ENCODE measurements at regions not wholly inside any gene's neighbourhood (a gene's known extent, or its start where the extent isn't known, plus 50 kb on each side); places are given as distances from the start of the nearest gene placed in this dataset.

DNA sequence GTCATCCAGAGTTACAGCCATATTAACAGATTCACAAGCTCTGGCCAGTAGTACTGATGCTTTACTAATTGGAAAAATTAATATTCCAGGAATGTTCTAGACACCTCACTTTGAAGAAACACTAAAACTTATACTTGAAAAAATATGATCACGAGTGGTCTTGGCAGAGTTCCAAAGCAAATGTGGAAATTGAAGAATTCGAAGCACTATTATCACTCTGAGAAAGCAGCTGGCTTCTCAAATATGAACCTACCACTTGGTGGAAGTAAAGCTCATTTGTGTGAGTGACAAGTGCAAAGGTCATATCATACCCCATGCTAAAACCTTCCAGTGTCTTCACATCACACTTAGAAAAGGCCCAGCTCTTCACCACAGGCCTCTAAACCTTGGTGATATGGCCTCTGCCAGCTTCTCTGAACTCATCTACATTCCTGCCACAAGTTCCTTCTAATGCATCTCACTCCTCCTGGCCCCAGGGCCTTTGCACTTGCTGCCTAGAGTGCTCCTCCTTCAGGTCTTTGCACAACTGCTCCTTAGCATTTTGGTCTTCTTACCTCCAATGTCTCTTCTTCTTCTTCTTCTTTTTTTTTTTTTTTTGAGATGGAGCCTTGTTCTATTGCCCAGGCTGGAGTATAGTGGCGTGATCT, 175.7 kb upstream of the SMIM23 start (continued):
- TF ChIP-seq, protein P1, sequence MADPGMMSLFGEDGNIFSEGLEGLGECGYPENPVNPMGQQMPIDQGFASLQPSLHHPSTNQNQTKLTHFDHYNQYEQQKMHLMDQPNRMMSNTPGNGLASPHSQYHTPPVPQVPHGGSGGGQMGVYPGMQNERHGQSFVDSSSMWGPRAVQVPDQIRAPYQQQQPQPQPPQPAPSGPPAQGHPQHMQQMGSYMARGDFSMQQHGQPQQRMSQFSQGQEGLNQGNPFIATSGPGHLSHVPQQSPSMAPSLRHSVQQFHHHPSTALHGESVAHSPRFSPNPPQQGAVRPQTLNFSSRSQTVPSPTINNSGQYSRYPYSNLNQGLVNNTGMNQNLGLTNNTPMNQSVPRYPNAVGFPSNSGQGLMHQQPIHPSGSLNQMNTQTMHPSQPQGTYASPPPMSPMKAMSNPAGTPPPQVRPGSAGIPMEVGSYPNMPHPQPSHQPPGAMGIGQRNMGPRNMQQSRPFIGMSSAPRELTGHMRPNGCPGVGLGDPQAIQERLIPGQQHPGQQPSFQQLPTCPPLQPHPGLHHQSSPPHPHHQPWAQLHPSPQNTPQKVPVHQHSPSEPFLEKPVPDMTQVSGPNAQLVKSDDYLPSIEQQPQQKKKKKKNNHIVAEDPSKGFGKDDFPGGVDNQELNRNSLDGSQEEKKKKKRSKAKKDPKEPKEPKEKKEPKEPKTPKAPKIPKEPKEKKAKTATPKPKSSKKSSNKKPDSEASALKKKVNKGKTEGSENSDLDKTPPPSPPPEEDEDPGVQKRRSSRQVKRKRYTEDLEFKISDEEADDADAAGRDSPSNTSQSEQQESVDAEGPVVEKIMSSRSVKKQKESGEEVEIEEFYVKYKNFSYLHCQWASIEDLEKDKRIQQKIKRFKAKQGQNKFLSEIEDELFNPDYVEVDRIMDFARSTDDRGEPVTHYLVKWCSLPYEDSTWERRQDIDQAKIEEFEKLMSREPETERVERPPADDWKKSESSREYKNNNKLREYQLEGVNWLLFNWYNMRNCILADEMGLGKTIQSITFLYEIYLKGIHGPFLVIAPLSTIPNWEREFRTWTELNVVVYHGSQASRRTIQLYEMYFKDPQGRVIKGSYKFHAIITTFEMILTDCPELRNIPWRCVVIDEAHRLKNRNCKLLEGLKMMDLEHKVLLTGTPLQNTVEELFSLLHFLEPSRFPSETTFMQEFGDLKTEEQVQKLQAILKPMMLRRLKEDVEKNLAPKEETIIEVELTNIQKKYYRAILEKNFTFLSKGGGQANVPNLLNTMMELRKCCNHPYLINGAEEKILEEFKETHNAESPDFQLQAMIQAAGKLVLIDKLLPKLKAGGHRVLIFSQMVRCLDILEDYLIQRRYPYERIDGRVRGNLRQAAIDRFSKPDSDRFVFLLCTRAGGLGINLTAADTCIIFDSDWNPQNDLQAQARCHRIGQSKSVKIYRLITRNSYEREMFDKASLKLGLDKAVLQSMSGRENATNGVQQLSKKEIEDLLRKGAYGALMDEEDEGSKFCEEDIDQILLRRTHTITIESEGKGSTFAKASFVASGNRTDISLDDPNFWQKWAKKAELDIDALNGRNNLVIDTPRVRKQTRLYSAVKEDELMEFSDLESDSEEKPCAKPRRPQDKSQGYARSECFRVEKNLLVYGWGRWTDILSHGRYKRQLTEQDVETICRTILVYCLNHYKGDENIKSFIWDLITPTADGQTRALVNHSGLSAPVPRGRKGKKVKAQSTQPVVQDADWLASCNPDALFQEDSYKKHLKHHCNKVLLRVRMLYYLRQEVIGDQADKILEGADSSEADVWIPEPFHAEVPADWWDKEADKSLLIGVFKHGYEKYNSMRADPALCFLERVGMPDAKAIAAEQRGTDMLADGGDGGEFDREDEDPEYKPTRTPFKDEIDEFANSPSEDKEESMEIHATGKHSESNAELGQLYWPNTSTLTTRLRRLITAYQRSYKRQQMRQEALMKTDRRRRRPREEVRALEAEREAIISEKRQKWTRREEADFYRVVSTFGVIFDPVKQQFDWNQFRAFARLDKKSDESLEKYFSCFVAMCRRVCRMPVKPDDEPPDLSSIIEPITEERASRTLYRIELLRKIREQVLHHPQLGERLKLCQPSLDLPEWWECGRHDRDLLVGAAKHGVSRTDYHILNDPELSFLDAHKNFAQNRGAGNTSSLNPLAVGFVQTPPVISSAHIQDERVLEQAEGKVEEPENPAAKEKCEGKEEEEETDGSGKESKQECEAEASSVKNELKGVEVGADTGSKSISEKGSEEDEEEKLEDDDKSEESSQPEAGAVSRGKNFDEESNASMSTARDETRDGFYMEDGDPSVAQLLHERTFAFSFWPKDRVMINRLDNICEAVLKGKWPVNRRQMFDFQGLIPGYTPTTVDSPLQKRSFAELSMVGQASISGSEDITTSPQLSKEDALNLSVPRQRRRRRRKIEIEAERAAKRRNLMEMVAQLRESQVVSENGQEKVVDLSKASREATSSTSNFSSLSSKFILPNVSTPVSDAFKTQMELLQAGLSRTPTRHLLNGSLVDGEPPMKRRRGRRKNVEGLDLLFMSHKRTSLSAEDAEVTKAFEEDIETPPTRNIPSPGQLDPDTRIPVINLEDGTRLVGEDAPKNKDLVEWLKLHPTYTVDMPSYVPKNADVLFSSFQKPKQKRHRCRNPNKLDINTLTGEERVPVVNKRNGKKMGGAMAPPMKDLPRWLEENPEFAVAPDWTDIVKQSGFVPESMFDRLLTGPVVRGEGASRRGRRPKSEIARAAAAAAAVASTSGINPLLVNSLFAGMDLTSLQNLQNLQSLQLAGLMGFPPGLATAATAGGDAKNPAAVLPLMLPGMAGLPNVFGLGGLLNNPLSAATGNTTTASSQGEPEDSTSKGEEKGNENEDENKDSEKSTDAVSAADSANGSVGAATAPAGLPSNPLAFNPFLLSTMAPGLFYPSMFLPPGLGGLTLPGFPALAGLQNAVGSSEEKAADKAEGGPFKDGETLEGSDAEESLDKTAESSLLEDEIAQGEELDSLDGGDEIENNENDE (IDR thresholded peaks at IDR 0.05; ENCODE audit: insufficient replicate concordance, low read length): no peak
- no peak for TF ChIP-seq NANOG (IDR thresholded peaks at IDR 0.05; ENCODE audit: insufficient read depth, low read depth, low read length, poor library complexity, severe bottlenecking)
- no peak for TF ChIP-seq GTF2F1 (IDR thresholded peaks at IDR 0.05; ENCODE audit: borderline replicate concordance, low read depth, low read length)

Data from H1 (cell line).